Psoas muscle (tissue), 7 donors: ENCODE measurements at regions not wholly inside any gene's neighbourhood (a gene's known extent, or its start where the extent isn't known, plus 50 kb on each side); places are given as distances from the start of the nearest gene placed in this dataset.

Source experiments
- ATAC-seq, 4 donors: fragments of 200-7000 bp; cut with Tn5 transposase; one replicate each; pipeline ENCODE4 v1.9.1; 2020; ENCODE audit warnings: moderate library complexity in 3 of 4, mild to moderate bottlenecking in 2 of 4
- DNase-seq, 2 donors: peaks; one replicate each; pipeline ENCODE4 v3.0.0-alpha.2; 2020
- H3K27ac ChIP-seq: fragments of 200-600 bp; one replicate; pipeline ENCODE4 v1.8.0; 2022
- H3K27me3 ChIP-seq, 3 donors: fragments of 200-600 bp in 1 of 3; one replicate each; pipeline versions ENCODE4 v1.6.1 to v1.8.0; 2013 to 2022; ENCODE audit warnings: low read length in 2 of 3, mild to moderate bottlenecking in 2 of 3, moderate library complexity in 1 of 3; ENCODE audit not compliant: insufficient read depth in 3 of 3
- H3K36me3 ChIP-seq, 2 donors: fragments of 200-600 bp in 1 of 2; one replicate each; pipeline versions ENCODE4 v1.6.1 to v1.8.0; 2013 to 2022; ENCODE audit warnings: low read depth in 1 of 2, mild to moderate bottlenecking in 1 of 2, moderate library complexity in 1 of 2; ENCODE audit not compliant: insufficient read depth in 1 of 2
- H3K4me1 ChIP-seq: fragments of 200-600 bp; one replicate; pipeline ENCODE4 v1.8.0; 2022
- H3K4me3 ChIP-seq: fragments of 200-600 bp; one replicate; pipeline ENCODE4 v1.8.0; 2022; ENCODE audit warnings: mild to moderate bottlenecking
- H3K9me3 ChIP-seq: fragments of 200-600 bp; one replicate; pipeline ENCODE4 v1.8.0; 2022
- WGBS, 3 donors: extraction: QIAGEN DNeasy Blood & Tissue Kit; methylation state at CpG; one replicate each; pipeline versions ENCODE4 v1.1.6 to v1.1.7; 2013; 5-methylcytosine and 5-hydroxymethylcytosine counted together
- intact Hi-C, 2 donors: fragments of 100-400 bp; cut with DNase I; formaldehyde crosslinking; loops; one replicate each; pipeline versions ENCODE4 v1.11.0 to v1.14.2; 2022
- TF ChIP-seq, protein P1 (sequence below): fragments of 200-600 bp; IDR thresholded peaks from one replicate; pipeline ENCODE4 v1.8.0; 2022; ENCODE audit warnings: antibody characterized with exemption
- donor health status: healthy with polysubstance abuse.
- donor health status: DM: no; HTN: no; CAD: no; lungs with moderate emphysema.
- donor health status: Bipolar disorder and iron deficiency.
- donor health status: healthy.
- donor health status: DM: yes; HTN: yes; CAD: no.
- donor health status: DM: no; HTN: no; CAD: no.
- donor health status: DM: yes; HTN: yes; CAD: no.

DNA sequence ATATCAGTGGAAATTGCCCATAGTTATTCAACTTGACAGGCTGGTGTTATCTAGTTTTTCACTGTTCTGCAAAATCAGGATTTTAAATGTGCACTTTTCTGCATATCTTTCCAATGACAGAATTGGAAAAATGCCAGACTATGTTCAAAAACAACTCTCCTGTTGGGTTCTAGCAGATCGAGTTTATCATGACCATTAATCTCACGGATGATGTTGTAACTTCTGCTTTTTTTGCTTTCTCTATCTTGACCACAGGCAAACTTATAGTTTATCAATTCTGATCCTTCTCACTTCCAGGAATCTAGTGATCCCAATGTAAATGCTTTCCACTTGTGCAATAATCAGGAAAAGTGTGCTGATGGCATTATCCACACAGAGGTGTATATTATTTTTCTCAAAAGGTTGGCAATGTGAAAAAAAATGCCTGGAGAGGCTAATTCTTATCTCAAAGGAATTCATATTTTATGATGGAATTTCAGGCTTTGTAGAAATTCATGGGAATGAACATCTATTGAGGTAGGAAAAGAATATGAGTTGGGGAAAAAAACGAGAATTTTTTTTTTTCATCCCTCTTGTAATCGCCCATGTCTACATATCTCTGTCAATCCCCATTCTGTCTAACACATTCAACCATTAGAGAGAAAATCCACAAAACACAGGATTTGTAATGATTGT is 73.6 kb upstream of the DAB2 start:
- Histone ChIP-seq H3K9me3 (no peaks in the 10 kb centered on the region), H3K4me3 (no peak overlapping the region), H3K27me3 (no peaks in the 10 kb centered on the region), H3K4me1 (peaks cover 9% of the 10 kb centered on the region), H3K36me3 (no peaks in the 10 kb centered on the region), H3K27ac (no peak overlapping the region)
- TF ChIP-seq, protein P1, sequence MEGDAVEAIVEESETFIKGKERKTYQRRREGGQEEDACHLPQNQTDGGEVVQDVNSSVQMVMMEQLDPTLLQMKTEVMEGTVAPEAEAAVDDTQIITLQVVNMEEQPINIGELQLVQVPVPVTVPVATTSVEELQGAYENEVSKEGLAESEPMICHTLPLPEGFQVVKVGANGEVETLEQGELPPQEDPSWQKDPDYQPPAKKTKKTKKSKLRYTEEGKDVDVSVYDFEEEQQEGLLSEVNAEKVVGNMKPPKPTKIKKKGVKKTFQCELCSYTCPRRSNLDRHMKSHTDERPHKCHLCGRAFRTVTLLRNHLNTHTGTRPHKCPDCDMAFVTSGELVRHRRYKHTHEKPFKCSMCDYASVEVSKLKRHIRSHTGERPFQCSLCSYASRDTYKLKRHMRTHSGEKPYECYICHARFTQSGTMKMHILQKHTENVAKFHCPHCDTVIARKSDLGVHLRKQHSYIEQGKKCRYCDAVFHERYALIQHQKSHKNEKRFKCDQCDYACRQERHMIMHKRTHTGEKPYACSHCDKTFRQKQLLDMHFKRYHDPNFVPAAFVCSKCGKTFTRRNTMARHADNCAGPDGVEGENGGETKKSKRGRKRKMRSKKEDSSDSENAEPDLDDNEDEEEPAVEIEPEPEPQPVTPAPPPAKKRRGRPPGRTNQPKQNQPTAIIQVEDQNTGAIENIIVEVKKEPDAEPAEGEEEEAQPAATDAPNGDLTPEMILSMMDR, result no peak
- DNase-seq (no peak), ATAC-seq (no peak)
- intact Hi-C loops, result no loop called here
- 53 to 61% (median 54%) methylated on average over 4 of the region's 4 CpGs for WGBS, 3 donors

DNA sequence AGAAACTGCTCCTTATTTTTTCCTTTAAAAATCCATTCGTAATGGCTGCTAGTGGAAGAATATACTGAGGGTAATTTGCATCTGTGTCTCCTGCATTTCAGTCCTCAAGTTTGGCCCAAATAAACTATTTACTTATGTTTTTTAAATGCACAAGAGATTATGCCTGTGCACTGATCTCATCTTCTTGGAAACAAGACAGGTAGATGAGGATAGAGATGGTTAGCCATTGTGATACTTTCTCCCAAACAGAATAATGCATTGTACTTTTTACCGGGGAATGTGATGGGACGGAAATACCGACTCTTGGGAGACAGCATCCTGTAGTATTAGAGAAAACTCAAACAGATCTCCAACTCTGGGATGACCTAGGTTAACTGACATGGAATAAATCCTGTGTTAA is 72.5 kb upstream of the DAB2 start:
- no peak overlapping the region for H3K27ac ChIP-seq
- DNase-seq (no peak), ATAC-seq (no peak)
- H3K9me3 ChIP-seq, result no peaks in the 10 kb centered on the region
- no peaks in the 10 kb centered on the region for H3K36me3 ChIP-seq
- no peaks in the 10 kb centered on the region for H3K27me3 ChIP-seq
- H3K4me3 ChIP-seq, result no peak overlapping the region
- peaks cover 3% of the 10 kb centered on the region for H3K4me1 ChIP-seq
- 88 to 91% (median 91%) methylated on average over 4 of the region's 4 CpGs for WGBS, 3 donors
- TF ChIP-seq, protein P1, result no peak
- intact Hi-C loops, result no loop called here

DNA sequence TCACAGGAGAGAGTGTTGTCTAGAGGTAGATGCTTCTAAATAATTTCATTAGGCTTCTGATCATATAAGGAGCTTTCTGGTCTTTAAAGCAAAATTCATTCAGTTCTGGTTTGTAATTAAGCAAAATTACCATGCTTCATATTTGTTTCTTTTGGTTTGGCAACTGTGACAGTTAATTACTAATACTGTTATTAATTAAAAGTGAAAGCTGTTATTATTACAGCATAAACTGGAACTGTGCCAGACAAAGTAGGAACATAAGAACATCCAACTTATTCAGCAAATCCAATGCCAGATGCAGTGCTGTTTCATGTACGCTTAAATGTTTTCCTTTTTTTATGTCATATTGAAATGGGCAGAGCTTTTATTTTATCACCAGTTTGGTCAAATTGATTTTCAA is 70.4 kb upstream of the DAB2 start:
- 29 to 43% (median 37%) methylated on average over 1 of the region's 1 CpG for WGBS, 3 donors
- no peaks in the 10 kb centered on the region for H3K9me3 ChIP-seq
- no peaks in the 10 kb centered on the region for H3K4me1 ChIP-seq
- ATAC-seq, result no peak
- intact Hi-C loops, result no loop called here
- H3K27me3 ChIP-seq, result no peaks in the 10 kb centered on the region
- H3K27ac ChIP-seq, result no peak overlapping the region
- DNase-seq, result no peak
- H3K36me3 ChIP-seq, result no peaks in the 10 kb centered on the region
- H3K4me3 ChIP-seq, result no peak overlapping the region
- TF ChIP-seq, protein P1, result no peak

DNA sequence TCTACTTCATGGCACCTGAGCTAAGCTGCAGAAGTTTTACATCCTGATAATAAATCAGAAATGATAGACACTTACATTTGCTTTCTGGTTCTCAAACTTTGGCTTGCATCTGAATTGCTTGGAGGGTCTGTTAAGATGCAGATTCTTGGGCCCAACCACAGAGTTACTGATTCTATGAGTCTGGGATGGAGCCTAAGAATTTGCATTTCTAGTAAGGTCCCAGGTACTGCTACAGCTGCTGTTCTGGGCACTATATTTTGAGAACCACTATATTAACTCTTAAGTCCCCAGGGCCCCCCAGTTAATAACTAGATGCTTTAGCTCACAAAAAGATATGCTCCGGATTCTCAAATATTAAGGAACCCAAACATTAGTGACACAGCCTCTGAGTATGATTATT is 69.8 kb upstream of the DAB2 start:
- intact Hi-C loops, result no loop called here
- Histone ChIP-seq H3K27ac (no peak overlapping the region), H3K9me3 (no peaks in the 10 kb centered on the region), H3K27me3 (no peaks in the 10 kb centered on the region), H3K36me3 (no peaks in the 10 kb centered on the region), H3K4me3 (no peak overlapping the region), H3K4me1 (no peaks in the 10 kb centered on the region)
- TF ChIP-seq, protein P1, result no peak
- ATAC-seq, result no peak
- DNase-seq, result no peak
- 68 to 81% (median 77%) methylated on average over 1 of the region's 1 CpG for WGBS, 3 donors

DNA sequence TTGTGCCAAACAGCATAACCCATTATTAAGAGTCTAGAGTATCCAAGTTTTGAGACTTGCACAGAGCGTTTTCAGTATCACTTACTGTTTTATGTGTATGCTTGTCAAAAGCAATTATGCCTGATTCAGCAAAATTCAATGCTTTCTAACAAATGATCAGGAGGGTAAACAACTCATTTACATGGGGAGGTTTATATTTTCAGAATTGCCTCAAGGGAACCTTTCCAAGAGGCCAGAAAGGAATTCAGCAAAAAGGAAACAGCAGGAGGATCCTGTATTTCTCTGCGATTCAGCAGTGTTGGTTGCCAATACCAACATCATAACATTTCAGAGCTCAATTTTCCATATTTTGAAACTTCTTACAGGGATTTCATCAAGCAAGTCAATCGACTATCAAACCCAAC is 69.3 kb upstream of the DAB2 start:
- TF ChIP-seq, protein P1, result no peak
- H3K36me3 ChIP-seq, result no peaks in the 10 kb centered on the region
- no peak overlapping the region for H3K4me3 ChIP-seq
- intact Hi-C loops, result no loop called here
- DNase-seq (no peak), ATAC-seq (no peak)
- WGBS, 3 donors, result 15 to 23% (median 15%) methylated on average over 3 of the region's 3 CpGs
- H3K9me3 ChIP-seq, result no peaks in the 10 kb centered on the region
- H3K4me1 ChIP-seq, result no peaks in the 10 kb centered on the region
- H3K27me3 ChIP-seq, result no peaks in the 10 kb centered on the region
- no peak overlapping the region for H3K27ac ChIP-seq
